ENCODE measurements at regions not wholly inside any gene's neighbourhood (a gene's known extent, or its start where the extent isn't known, plus 50 kb on each side); places are given as distances from the start of the nearest gene placed in this dataset.

GRCh38 chr10:11687779-11688447 is 54.3 kb upstream of the ECHDC3 start:
- peaks cover 4% of the 10 kb centered on the region for H3K27me3 ChIP-seq (ENCODE audit: control insufficient read depth, insufficient read depth, low read length, poor library complexity, severe bottlenecking)
- H3K4me3 ChIP-seq (ENCODE audit: low read length): no peak overlapping the region
- Mint-ChIP-seq H3K36me3 (ENCODE audit: low read depth) (no peaks in the 10 kb centered on the region), H3K4me1 (peaks cover 13% of the 10 kb centered on the region), H3K9me3 (no peaks in the 10 kb centered on the region), H3K4me3 (no peak overlapping the region), H3K27me3 (ENCODE audit: insufficient read depth) (peaks cover 2% of the 10 kb centered on the region), H3K27ac (no peak overlapping the region)
- H3K9me3 ChIP-seq (ENCODE audit: control insufficient read depth, low read length): no peaks in the 10 kb centered on the region
- H3K36me3 ChIP-seq (ENCODE audit: control insufficient read depth, insufficient read depth, low read length): no peaks in the 10 kb centered on the region
- peaks cover 5% of the 10 kb centered on the region for H3K4me1 ChIP-seq (ENCODE audit: control insufficient read depth, insufficient read depth, low read length)
- H3K9ac ChIP-seq (ENCODE audit: extremely low read depth, low read length, poor library complexity, severe bottlenecking): no peak overlapping the region
- no peak overlapping the region for H3K27ac ChIP-seq (ENCODE audit: low read depth, low read length)
- TF ChIP-seq, protein P1, sequence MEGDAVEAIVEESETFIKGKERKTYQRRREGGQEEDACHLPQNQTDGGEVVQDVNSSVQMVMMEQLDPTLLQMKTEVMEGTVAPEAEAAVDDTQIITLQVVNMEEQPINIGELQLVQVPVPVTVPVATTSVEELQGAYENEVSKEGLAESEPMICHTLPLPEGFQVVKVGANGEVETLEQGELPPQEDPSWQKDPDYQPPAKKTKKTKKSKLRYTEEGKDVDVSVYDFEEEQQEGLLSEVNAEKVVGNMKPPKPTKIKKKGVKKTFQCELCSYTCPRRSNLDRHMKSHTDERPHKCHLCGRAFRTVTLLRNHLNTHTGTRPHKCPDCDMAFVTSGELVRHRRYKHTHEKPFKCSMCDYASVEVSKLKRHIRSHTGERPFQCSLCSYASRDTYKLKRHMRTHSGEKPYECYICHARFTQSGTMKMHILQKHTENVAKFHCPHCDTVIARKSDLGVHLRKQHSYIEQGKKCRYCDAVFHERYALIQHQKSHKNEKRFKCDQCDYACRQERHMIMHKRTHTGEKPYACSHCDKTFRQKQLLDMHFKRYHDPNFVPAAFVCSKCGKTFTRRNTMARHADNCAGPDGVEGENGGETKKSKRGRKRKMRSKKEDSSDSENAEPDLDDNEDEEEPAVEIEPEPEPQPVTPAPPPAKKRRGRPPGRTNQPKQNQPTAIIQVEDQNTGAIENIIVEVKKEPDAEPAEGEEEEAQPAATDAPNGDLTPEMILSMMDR (conservative IDR thresholded peaks at IDR 0.05): no peak
- 94 to 98% methylated on average over 5 to 8 of the region's 8 CpGs for WGBS, 2 experiments (ENCODE audit: insufficient coverage in 1 of 2, insufficient read length in 1 of 2)
- DNase-seq: no peak

- Histone ChIP-seq H3K36me3 (ENCODE audit: control insufficient read depth, insufficient read depth, low read length) (no peaks in the 10 kb centered on the region), H3K27ac (ENCODE audit: low read depth, low read length) (no peak overlapping the region), H3K9me3 (ENCODE audit: control insufficient read depth, low read length) (no peaks in the 10 kb centered on the region), H3K4me1 (ENCODE audit: control insufficient read depth, insufficient read depth, low read length) (peaks cover 5% of the 10 kb centered on the region), H3K27me3 (ENCODE audit: control insufficient read depth, insufficient read depth, low read length, poor library complexity, severe bottlenecking) (peaks cover 5% of the 10 kb centered on the region), H3K9ac (ENCODE audit: extremely low read depth, low read length, poor library complexity, severe bottlenecking) (no peak overlapping the region), H3K4me3 (ENCODE audit: low read length) (no peak overlapping the region)
- Mint-ChIP-seq H3K4me3 (no peak overlapping the region), H3K4me1 (peaks cover 13% of the 10 kb centered on the region), H3K27me3 (ENCODE audit: insufficient read depth) (peaks cover 2% of the 10 kb centered on the region), H3K9me3 (no peaks in the 10 kb centered on the region), H3K27ac (peak overlapping the region; percentile 55), H3K36me3 (ENCODE audit: low read depth) (no peaks in the 10 kb centered on the region)
- WGBS, 2 experiments (ENCODE audit: insufficient coverage in 1 of 2, insufficient read length in 1 of 2): 85 to 100% methylated on average over 3 to 8 of the region's 8 CpGs
- DNase-seq: no peak
- TF ChIP-seq, protein P1 (conservative IDR thresholded peaks at IDR 0.05): no peak
These were observed 54.8 kb upstream of the ECHDC3 start for GRCh38 chr10:11687357-11687771.

DNA sequence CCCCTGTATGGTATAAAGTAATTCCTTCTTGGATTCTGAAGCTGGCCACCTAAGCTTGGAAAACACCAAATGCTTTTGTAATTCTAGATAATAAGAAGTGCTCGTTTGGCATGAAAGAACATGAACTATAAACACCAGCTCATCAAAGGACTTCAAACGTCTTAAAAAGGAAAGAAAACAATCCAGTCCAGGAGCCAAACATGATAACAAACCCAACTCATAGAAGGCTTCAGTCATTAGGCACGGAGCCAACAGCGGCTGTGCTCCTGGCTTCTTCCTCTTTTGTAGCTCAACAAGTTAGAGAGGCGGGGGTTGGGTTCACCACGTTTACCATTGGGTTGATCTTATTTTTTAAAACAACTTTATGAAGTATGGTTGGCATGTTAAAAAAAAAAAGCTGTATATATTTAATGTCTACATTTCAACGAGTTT is 56.4 kb upstream of the ECHDC3 start:
- H3K4me1 ChIP-seq (ENCODE audit: control insufficient read depth, insufficient read depth, low read length): peaks cover 5% of the 10 kb centered on the region
- H3K27me3 Mint-ChIP-seq (ENCODE audit: insufficient read depth): peaks cover 4% of the 10 kb centered on the region
- no peak overlapping the region for H3K4me3 ChIP-seq (ENCODE audit: low read length)
- H3K9ac ChIP-seq (ENCODE audit: extremely low read depth, low read length, poor library complexity, severe bottlenecking): no peak overlapping the region
- TF ChIP-seq, protein P1 (conservative IDR thresholded peaks at IDR 0.05): no peak
- peaks cover 5% of the 10 kb centered on the region for H3K27me3 ChIP-seq (ENCODE audit: control insufficient read depth, insufficient read depth, low read length, poor library complexity, severe bottlenecking)
- no peaks in the 10 kb centered on the region for H3K9me3 ChIP-seq (ENCODE audit: control insufficient read depth, low read length)
- no peaks in the 10 kb centered on the region for H3K9me3 Mint-ChIP-seq
- DNase-seq: no peak
- H3K4me1 Mint-ChIP-seq: peaks cover 13% of the 10 kb centered on the region
- H3K4me3 Mint-ChIP-seq: no peak overlapping the region
- no peak overlapping the region for H3K27ac ChIP-seq (ENCODE audit: low read depth, low read length)
- no peaks in the 10 kb centered on the region for H3K36me3 ChIP-seq (ENCODE audit: control insufficient read depth, insufficient read depth, low read length)
- no peak overlapping the region for H3K27ac Mint-ChIP-seq
- no peaks in the 10 kb centered on the region for H3K36me3 Mint-ChIP-seq (ENCODE audit: low read depth)
- WGBS, 2 experiments (ENCODE audit: insufficient coverage in 1 of 2, insufficient read length in 1 of 2): 85 to 87% methylated on average over 4 to 7 of the region's 7 CpGs
